ENCODE measurements at regions not wholly inside any gene's neighbourhood (a gene's known extent, or its start where the extent isn't known, plus 50 kb on each side); places are given as distances from the start of the nearest gene placed in this dataset.

GRCh38 chr17:69609473-69610305 is 195.2 kb downstream of the MAP2K6 start:
- TF ChIP-seq POLR2A (IDR thresholded peaks at IDR 0.05) (no peak), CTCF (IDR thresholded peaks at IDR 0.05) (no peak)
